ENCODE measurements at regions not wholly inside any gene's neighbourhood (a gene's known extent, or its start where the extent isn't known, plus 50 kb on each side); places are given as distances from the start of the nearest gene placed in this dataset.
A peak's percentile ranks its signal among the peaks of the same experiment; 100 is the strongest.

DNA sequence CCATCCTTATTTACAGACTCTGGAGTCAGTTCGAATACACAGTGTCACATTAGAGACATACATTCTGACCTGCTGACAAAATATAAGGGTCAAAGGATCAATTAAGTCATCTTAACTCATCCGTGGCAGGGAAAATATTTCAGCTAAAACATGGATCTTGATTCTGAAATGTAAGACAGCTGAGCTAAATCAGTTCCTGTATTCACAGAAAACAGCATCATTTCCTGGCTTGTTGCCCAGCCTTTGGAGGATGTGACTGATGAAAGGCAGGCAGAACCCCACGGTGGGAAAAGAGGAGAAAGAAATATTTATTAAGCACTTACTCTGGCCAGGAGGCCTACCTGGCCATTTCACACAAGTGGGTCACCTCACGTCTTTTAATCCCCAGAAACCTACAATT is 101.9 kb downstream of the GAS2L3 start:
- Histone ChIP-seq H2AFZ (ENCODE audit: insufficient read depth, low read depth, low read length, poor library complexity, severe bottlenecking) (no peak overlapping the region), H3K79me2 (ENCODE audit: insufficient read depth, low read length) (no peaks in the 10 kb centered on the region), H3K4me1 (ENCODE audit: control insufficient read depth in 1 of 2, insufficient read depth in 2 of 2, low read length in 2 of 2) (no peaks in the 10 kb centered on the region), H3K4me3 (replicated peaks in 1 of 3; ENCODE audit: low read depth in 2 of 3, low read length in 3 of 3) (no peak overlapping the region), H3K9me3 (replicated peaks in 1 of 2; ENCODE audit: control insufficient read depth in 1 of 2, insufficient read depth in 1 of 2, low read length in 2 of 2) (no peaks in the 10 kb centered on the region), H3K36me3 (replicated peaks in 1 of 2; ENCODE audit: control insufficient read depth in 1 of 2, insufficient read depth in 2 of 2, low read length in 2 of 2) (no peaks in the 10 kb centered on the region), H3K9ac (ENCODE audit: insufficient read depth, low read length, poor library complexity, severe bottlenecking) (no peak overlapping the region), H3K27me3 (ENCODE audit: control insufficient read depth in 2 of 2, insufficient read depth in 2 of 2, low read length in 2 of 2) (no peaks in the 10 kb centered on the region), H3K27ac (ENCODE audit: low read depth in 1 of 2, low read length in 2 of 2) (no peak overlapping the region), H4K20me1 (ENCODE audit: insufficient read depth, low read length) (no peaks in the 10 kb centered on the region), H3K4me2 (replicated peaks; ENCODE audit: extremely low read depth, low read length, poor library complexity, severe bottlenecking) (no peak overlapping the region)
- H3K9me3 Mint-ChIP-seq, result peaks cover 0 to 3% (median 0%) of the 10 kb centered on the region in 7 donors
- no peaks in the 10 kb centered on the region for H3K4me1 Mint-ChIP-seq
- TF ChIP-seq, protein P1, sequence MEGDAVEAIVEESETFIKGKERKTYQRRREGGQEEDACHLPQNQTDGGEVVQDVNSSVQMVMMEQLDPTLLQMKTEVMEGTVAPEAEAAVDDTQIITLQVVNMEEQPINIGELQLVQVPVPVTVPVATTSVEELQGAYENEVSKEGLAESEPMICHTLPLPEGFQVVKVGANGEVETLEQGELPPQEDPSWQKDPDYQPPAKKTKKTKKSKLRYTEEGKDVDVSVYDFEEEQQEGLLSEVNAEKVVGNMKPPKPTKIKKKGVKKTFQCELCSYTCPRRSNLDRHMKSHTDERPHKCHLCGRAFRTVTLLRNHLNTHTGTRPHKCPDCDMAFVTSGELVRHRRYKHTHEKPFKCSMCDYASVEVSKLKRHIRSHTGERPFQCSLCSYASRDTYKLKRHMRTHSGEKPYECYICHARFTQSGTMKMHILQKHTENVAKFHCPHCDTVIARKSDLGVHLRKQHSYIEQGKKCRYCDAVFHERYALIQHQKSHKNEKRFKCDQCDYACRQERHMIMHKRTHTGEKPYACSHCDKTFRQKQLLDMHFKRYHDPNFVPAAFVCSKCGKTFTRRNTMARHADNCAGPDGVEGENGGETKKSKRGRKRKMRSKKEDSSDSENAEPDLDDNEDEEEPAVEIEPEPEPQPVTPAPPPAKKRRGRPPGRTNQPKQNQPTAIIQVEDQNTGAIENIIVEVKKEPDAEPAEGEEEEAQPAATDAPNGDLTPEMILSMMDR (IDR thresholded peaks at IDR 0.05), result no peak
- no peak overlapping the region for H3K4me3 Mint-ChIP-seq
- WGBS (ENCODE audit: insufficient coverage), result no CpG with 5 or more reads among the region's 4 CpGs
- DNase-seq, result peak in 2 of 3 donors; percentile 12 to 15
- no peaks in the 10 kb centered on the region for H3K36me3 Mint-ChIP-seq
- H3K27me3 Mint-ChIP-seq (ENCODE audit: low read depth in 3 of 3), result peaks cover 5 to 11% (median 6%) of the 10 kb centered on the region in 3 donors
- no peak overlapping the region for H3K27ac Mint-ChIP-seq
- intact Hi-C loops (cut with micrococcal nuclease), result no loop called here

DNA sequence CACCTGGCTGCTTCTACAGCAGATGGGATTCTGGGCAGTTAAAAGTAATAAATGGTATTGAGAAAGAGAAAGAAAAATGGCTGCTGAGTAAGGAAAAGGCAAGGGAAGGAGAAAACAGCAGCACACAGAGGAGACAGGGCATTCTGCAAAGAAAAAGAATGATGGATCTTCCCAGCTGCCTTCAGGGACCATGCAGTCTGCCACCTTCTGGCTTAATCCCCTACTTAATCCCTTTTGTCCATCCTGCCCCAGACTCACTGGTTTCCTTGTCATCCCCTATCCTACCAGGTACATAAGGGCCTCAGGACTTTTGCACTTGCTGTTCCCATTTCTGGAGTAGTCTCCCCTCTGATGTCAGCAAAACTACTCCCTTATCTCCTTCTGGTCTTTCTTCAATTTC is 107.6 kb downstream of the GAS2L3 start:
- DNase-seq, result no peak
- Mint-ChIP-seq H3K9me3 (peaks cover 14 to 23% (median 18%) of the 10 kb centered on the region in 7 donors), H3K27me3 (ENCODE audit: low read depth in 3 of 3) (peaks cover 4 to 11% (median 9%) of the 10 kb centered on the region in 3 donors), H3K27ac (no peak overlapping the region), H3K4me3 (no peak overlapping the region), H3K4me1 (no peaks in the 10 kb centered on the region), H3K36me3 (no peaks in the 10 kb centered on the region)
- Histone ChIP-seq H3K4me1 (ENCODE audit: control insufficient read depth in 1 of 2, insufficient read depth in 2 of 2, low read length in 2 of 2) (no peaks in the 10 kb centered on the region), H4K20me1 (ENCODE audit: insufficient read depth, low read length) (no peaks in the 10 kb centered on the region), H3K9me3 (replicated peaks in 1 of 2; ENCODE audit: control insufficient read depth in 1 of 2, insufficient read depth in 1 of 2, low read length in 2 of 2) (peaks cover 13 to 22% of the 10 kb centered on the region in 2 donors), H3K4me3 (replicated peaks in 1 of 3; ENCODE audit: low read depth in 2 of 3, low read length in 3 of 3) (no peak overlapping the region), H3K9ac (ENCODE audit: insufficient read depth, low read length, poor library complexity, severe bottlenecking) (no peak overlapping the region), H3K27me3 (ENCODE audit: control insufficient read depth in 2 of 2, insufficient read depth in 2 of 2, low read length in 2 of 2) (no peaks in the 10 kb centered on the region), H3K27ac (ENCODE audit: low read depth in 1 of 2, low read length in 2 of 2) (no peak overlapping the region), H2AFZ (ENCODE audit: insufficient read depth, low read depth, low read length, poor library complexity, severe bottlenecking) (no peak overlapping the region), H3K36me3 (replicated peaks in 1 of 2; ENCODE audit: control insufficient read depth in 1 of 2, insufficient read depth in 2 of 2, low read length in 2 of 2) (no peaks in the 10 kb centered on the region), H3K79me2 (ENCODE audit: insufficient read depth, low read length) (no peaks in the 10 kb centered on the region), H3K4me2 (replicated peaks; ENCODE audit: extremely low read depth, low read length, poor library complexity, severe bottlenecking) (no peak overlapping the region)
- intact Hi-C loops (cut with micrococcal nuclease), result no loop called here
- TF ChIP-seq, protein P1 (IDR thresholded peaks at IDR 0.05), result no peak
